Liver (tissue), 7 donors: ENCODE measurements at regions not wholly inside any gene's neighbourhood (a gene's known extent, or its start where the extent isn't known, plus 50 kb on each side); places are given as distances from the start of the nearest gene placed in this dataset.

ENCODE experiments used
- DNase-seq: peaks from one replicate; pipeline ENCODE4 v3.0.0-alpha.2; 2017; ENCODE audit warnings: low spot score
- H3K27ac ChIP-seq, 2 donors: one replicate each; pipeline ENCODE4 v1.7.0; 2013; ENCODE audit warnings: inconsistent platforms in 2 of 2, low read length in 2 of 2, control low read depth in 1 of 2, low read depth in 1 of 2, mild to moderate bottlenecking in 1 of 2
- H3K27me3 ChIP-seq, 4 donors: one replicate each; pipeline versions ENCODE4 v1.6.1 to v1.7.0; 2013; ENCODE audit warnings: low read length in 3 of 4, inconsistent platforms in 1 of 4, mild to moderate bottlenecking in 1 of 4, moderate library complexity in 1 of 4; ENCODE audit not compliant: control insufficient read depth in 4 of 4, insufficient read depth in 4 of 4
- H3K36me3 ChIP-seq, 4 donors: one replicate each; pipeline versions ENCODE4 v1.6.1 to v1.7.0; 2013; ENCODE audit warnings: low read length in 3 of 4, mild to moderate bottlenecking in 3 of 4, low read depth in 1 of 4, moderate library complexity in 1 of 4; ENCODE audit not compliant: control insufficient read depth in 4 of 4, insufficient read depth in 3 of 4
- H3K4me1 ChIP-seq, 4 donors: one replicate each; pipeline versions ENCODE4 v1.6.1 to v1.7.0; 2013; ENCODE audit warnings: low read length in 3 of 4, mild to moderate bottlenecking in 3 of 4, moderate library complexity in 1 of 4; ENCODE audit not compliant: control insufficient read depth in 4 of 4, insufficient read depth in 4 of 4
- H3K4me3 ChIP-seq, 3 donors: one replicate each; pipeline versions ENCODE4 v1.6.1 to v1.7.0; 2013; ENCODE audit warnings: low read length in 3 of 3, control low read depth in 1 of 3, low read depth in 1 of 3, mild to moderate bottlenecking in 1 of 3
- H3K9ac ChIP-seq, 2 donors: one replicate each; pipeline ENCODE4 v1.7.0; 2013; ENCODE audit warnings: low read length in 2 of 2, mild to moderate bottlenecking in 2 of 2, moderate library complexity in 2 of 2, control low read depth in 1 of 2, low read depth in 1 of 2
- H3K9me3 ChIP-seq, 4 donors: one replicate each; pipeline versions ENCODE4 v1.6.1 to v1.7.0; 2013; ENCODE audit warnings: low read length in 3 of 4; ENCODE audit not compliant: control insufficient read depth in 4 of 4
- GABPA ChIP-seq, 2 donors: IDR thresholded peaks in 1 of 2; conservative IDR thresholded peaks in 1 of 2; 2 replicates each; pipeline ENCODE4 v1.6.1; 2016; ENCODE audit warnings: antibody characterized with exemption in 2 of 2, mild to moderate bottlenecking in 1 of 2, moderate library complexity in 1 of 2
- HNF4A ChIP-seq, 2 donors: conservative IDR thresholded peaks; 2 replicates each; pipeline ENCODE4 v1.6.1; 2016; ENCODE audit warnings: antibody characterized with exemption in 2 of 2, mild to moderate bottlenecking in 2 of 2
- HNF4G ChIP-seq: IDR thresholded peaks from 2 replicates; pipeline ENCODE4 v1.6.1; 2016; ENCODE audit warnings: antibody characterized with exemption
- JUND ChIP-seq, 2 donors: IDR thresholded peaks; 2 replicates each; pipeline ENCODE4 v1.6.1; 2016; ENCODE audit warnings: antibody characterized with exemption in 2 of 2
- NR2F2 ChIP-seq: IDR thresholded peaks from 2 replicates; pipeline ENCODE4 v1.6.1; 2016; ENCODE audit warnings: antibody characterized with exemption
- RAD21 ChIP-seq, 2 donors: IDR thresholded peaks; 2 replicates each; pipeline ENCODE4 v1.6.1; 2016; ENCODE audit warnings: antibody characterized with exemption in 2 of 2, mild to moderate bottlenecking in 2 of 2
- RXRA ChIP-seq, 2 donors: IDR thresholded peaks; 2 replicates each; pipeline ENCODE4 v1.6.1; 2017 to 2018; ENCODE audit warnings: antibody characterized with exemption in 2 of 2, mild to moderate bottlenecking in 1 of 2
- SP1 ChIP-seq: IDR thresholded peaks from 2 replicates; pipeline ENCODE4 v1.6.1; 2018; ENCODE audit warnings: antibody characterized with exemption, mild to moderate bottlenecking
- TAF1 ChIP-seq: conservative IDR thresholded peaks from 2 replicates; pipeline ENCODE4 v1.6.1; 2016; ENCODE audit warnings: antibody characterized with exemption, mild to moderate bottlenecking
- YY1 ChIP-seq: IDR thresholded peaks from 2 replicates; pipeline ENCODE4 v1.6.1; 2016; ENCODE audit warnings: antibody characterized with exemption, mild to moderate bottlenecking
- WGBS: extraction: QIAGEN DNeasy Blood & Tissue Kit; methylation state at CpG from one replicate; pipeline ENCODE4 v1.1.7; 2013; 5-methylcytosine and 5-hydroxymethylcytosine counted together
- TF ChIP-seq, protein P1 (sequence below): IDR thresholded peaks from 2 replicates; pipeline ENCODE4 v1.6.1; 2016; ENCODE audit warnings: antibody characterized with exemption
- donor health status: healthy.
- donor health status: healthy.
- donor health status: healthy.
- donor health status: healthy.

DNA sequence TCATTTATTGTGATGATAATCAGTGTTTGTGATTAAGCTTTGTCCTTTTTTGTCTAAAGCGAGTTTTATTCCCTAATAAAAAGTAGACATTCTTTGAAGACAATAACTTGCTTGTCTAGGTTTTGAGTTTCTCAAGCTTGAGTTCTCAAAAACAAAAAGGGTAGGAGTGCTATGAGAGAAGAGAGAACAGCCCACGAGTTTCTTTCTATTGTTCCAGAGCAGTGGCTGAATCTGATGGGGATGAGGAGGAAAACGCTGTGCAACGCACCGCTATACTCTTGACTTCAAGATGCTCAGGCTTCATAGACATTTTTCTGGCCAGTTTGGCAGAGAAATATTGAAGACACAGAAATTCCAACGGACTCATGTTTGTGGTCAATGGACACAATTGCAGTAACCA, 669.8 kb upstream of the B3GALT2 start:
- 86% methylated on average over 6 of the region's 6 CpGs for WGBS
- Histone ChIP-seq H3K4me1 (no peaks in the 10 kb centered on the region), H3K9ac (no peak overlapping the region), H3K27me3 (no peaks in the 10 kb centered on the region), H3K36me3 (no peaks in the 10 kb centered on the region), H3K9me3 (no peaks in the 10 kb centered on the region), H3K4me3 (no peak overlapping the region), H3K27ac (no peak overlapping the region)
- no peak for DNase-seq
- TF ChIP-seq SP1 = no peak
- TF ChIP-seq JUND (IDR thresholded peaks at IDR 0.05) = no peak
- no peak for TF ChIP-seq RAD21 (IDR thresholded peaks at IDR 0.05)
- TF ChIP-seq, protein P1, sequence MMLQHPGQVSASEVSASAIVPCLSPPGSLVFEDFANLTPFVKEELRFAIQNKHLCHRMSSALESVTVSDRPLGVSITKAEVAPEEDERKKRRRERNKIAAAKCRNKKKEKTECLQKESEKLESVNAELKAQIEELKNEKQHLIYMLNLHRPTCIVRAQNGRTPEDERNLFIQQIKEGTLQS = no peak
- TF ChIP-seq HNF4A (conservative IDR thresholded peaks at IDR 0.05) = no peak
- no peak for TF ChIP-seq NR2F2
- TF ChIP-seq GABPA (IDR thresholded peaks at IDR 0.05 in 1 of 2, conservative IDR thresholded peaks at IDR 0.05 in 1 of 2) = no peak

DNA sequence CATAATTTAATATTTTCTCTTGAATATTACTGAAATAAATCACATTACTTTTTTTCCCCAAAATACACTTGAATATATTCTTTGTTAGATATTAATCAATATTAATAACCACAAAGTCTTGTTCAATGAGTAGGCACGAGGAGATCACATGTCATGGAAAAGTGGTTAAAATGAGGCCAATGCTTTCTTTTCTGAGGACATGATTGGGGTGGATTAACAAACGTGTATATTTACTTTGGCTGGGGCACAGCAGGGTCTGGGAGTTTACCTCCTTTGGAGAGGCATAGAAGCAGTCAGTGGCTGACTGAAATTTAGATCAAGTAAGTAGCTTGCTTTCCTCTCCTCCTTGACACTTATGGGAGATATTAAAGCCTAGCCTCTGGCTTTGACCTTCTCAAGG, 664.3 kb upstream of the B3GALT2 start:
- TF ChIP-seq, protein P1 = no peak
- TF ChIP-seq TAF1 = no peak
- WGBS = 29% methylated on average over 2 of the region's 2 CpGs
- Histone ChIP-seq H3K9ac (no peak overlapping the region), H3K4me1 (no peaks in the 10 kb centered on the region), H3K9me3 (no peaks in the 10 kb centered on the region), H3K27ac (no peak overlapping the region), H3K36me3 (no peaks in the 10 kb centered on the region), H3K4me3 (no peak overlapping the region), H3K27me3 (no peaks in the 10 kb centered on the region)
- DNase-seq = no peak

DNA sequence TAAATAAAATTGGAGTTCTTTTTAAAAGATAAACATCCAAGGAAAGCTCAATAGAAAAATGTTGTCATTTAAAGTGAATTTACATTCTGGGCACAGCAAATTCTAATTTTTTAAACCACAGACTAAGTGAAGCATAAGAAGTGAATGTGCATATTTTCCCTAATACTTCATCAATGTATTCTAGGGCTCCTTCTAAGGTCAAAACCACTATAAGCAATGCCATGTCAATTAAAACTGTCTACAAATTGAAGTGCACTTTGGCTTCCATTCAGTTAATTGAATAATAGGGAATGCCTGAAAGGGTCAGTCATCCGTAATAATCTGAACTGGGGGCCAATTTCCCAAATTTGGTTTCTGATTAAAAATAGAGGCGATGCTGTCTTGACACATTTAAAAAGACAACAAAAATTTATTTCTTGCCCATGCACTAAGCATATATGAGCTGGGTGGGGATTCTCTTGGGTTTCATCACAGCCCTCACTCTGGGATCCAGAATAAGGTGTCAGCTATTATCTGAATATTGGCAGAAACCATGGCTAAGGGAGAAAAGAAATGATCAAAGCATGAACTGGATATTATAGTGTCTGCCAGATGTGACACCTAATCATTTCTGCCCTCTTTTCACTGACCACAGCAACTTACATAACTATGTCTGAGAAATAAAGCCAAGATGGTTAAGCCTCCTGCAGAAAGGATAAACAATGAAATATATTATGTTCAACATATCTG, 660.6 kb upstream of the B3GALT2 start:
- Histone ChIP-seq H3K27ac (no peak overlapping the region), H3K27me3 (no peaks in the 10 kb centered on the region), H3K4me1 (no peaks in the 10 kb centered on the region), H3K4me3 (no peak overlapping the region), H3K36me3 (no peaks in the 10 kb centered on the region), H3K9me3 (no peaks in the 10 kb centered on the region), H3K9ac (no peak overlapping the region)
- TF ChIP-seq GABPA (IDR thresholded peaks at IDR 0.05 in 1 of 2, conservative IDR thresholded peaks at IDR 0.05 in 1 of 2) = no peak
- TF ChIP-seq, protein P1 = no peak
- no peak for DNase-seq
- 86% methylated on average over 2 of the region's 2 CpGs for WGBS

DNA sequence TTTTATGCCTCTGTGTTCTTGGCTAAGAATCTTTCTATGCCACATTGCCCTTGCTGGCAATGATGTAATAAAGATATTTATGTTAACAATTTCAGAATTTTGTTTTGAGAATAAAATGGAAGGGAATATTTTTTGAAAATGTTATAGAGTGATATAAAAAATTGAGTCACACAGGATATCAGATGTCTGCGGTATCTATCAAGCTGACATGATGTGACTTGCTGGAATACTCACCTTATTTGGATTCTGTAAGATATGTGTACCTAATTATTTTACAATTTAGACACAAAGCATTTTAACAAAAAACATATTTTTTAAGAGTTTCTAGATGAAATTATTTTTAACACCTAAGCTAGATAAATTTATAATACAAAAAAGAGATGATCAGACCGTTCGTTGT, 660.0 kb upstream of the B3GALT2 start:
- H3K9me3 ChIP-seq = no peaks in the 10 kb centered on the region
- no peak for TF ChIP-seq GABPA (IDR thresholded peaks at IDR 0.05 in 1 of 2, conservative IDR thresholded peaks at IDR 0.05 in 1 of 2)
- no peak for TF ChIP-seq YY1
- TF ChIP-seq, protein P1 = no peak
- TF ChIP-seq RXRA (IDR thresholded peaks at IDR 0.05) = no peak
- TF ChIP-seq HNF4G = no peak
- H3K27ac ChIP-seq = no peak overlapping the region
- H3K4me1 ChIP-seq = no peaks in the 10 kb centered on the region
- H3K27me3 ChIP-seq = no peaks in the 10 kb centered on the region
- no peak for DNase-seq
- no peaks in the 10 kb centered on the region for H3K36me3 ChIP-seq
- H3K4me3 ChIP-seq = no peak overlapping the region
- H3K9ac ChIP-seq = no peak overlapping the region
- WGBS = 93% methylated on average over 3 of the region's 3 CpGs
